ENCODE measurements at regions not wholly inside any gene's neighbourhood (a gene's known extent, or its start where the extent isn't known, plus 50 kb on each side); places are given as distances from the start of the nearest gene placed in this dataset.

- no peak for TF ChIP-seq CTCF (IDR thresholded peaks at IDR 0.05; ENCODE audit: low read depth, low read length)
- peak; percentile 67 for DNase-seq (ENCODE audit: extremely low read depth, low read depth)
These were observed 210.8 kb upstream of the SEMA6D start for GRCh38 chr15:47506329-47507100.

GRCh38 chr15:47507221-47507985 lies 209.9 kb upstream of the SEMA6D start:
- TF ChIP-seq CTCF (IDR thresholded peaks at IDR 0.05; ENCODE audit: low read depth, low read length), result no peak
- DNase-seq (ENCODE audit: extremely low read depth, low read depth), result no peak

GRCh38 chr15:47511261-47511660 lies 206.0 kb upstream of the SEMA6D start:
- TF ChIP-seq CTCF (IDR thresholded peaks at IDR 0.05; ENCODE audit: low read depth, low read length), result no peak
- DNase-seq (ENCODE audit: extremely low read depth, low read depth), result no peak

GRCh38 chr15:47513471-47513870 lies 203.8 kb upstream of the SEMA6D start:
- TF ChIP-seq CTCF (IDR thresholded peaks at IDR 0.05; ENCODE audit: low read depth, low read length), result no peak

GRCh38 chr15:47514200-47514652 lies 203.1 kb upstream of the SEMA6D start:
- DNase-seq (ENCODE audit: extremely low read depth, low read depth), result no peak
- no peak for TF ChIP-seq CTCF (IDR thresholded peaks at IDR 0.05; ENCODE audit: low read depth, low read length)

More at GRCh38 chr15:47513471-47513870, 203.8 kb upstream of the SEMA6D start:
- DNase-seq (ENCODE audit: extremely low read depth, low read depth), result no peak

GRCh38 chr15:47516558-47516957 lies 200.7 kb upstream of the SEMA6D start:
- TF ChIP-seq CTCF (IDR thresholded peaks at IDR 0.05; ENCODE audit: low read depth, low read length), result no peak
- DNase-seq (ENCODE audit: extremely low read depth, low read depth), result no peak

- DNase-seq (ENCODE audit: extremely low read depth, low read depth), result no peak
- TF ChIP-seq CTCF (IDR thresholded peaks at IDR 0.05; ENCODE audit: low read depth, low read length), result no peak
These were observed 200.3 kb upstream of the SEMA6D start for GRCh38 chr15:47516972-47517371.

Measured in AG09319 (cell line).